ENCODE measurements at regions not wholly inside any gene's neighbourhood (a gene's known extent, or its start where the extent isn't known, plus 50 kb on each side); places are given as distances from the start of the nearest gene placed in this dataset.
"Not testable (repeated sequence)": the region's sequence is repeated elsewhere in the genome, so short reads cannot be mapped to it uniquely, and the experiment has no call there.

DNA sequence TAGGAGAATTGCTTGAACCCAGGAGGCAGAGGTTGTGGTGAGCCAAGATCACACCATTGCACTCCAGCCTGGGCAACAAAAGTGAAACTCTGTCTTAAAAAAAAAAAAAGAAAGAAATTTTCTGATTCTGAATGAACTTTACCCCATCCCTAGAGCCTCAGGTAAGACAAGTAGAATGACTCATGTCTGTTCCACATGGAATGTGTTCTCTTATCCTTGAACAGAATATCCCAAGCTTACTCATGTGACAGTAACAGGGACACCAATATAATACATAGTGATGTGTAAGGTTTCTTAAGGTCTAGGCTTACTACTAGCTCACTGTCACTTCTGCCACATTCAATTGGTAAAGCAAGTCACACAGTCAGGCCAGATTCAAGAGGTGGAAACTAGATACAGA lies 219.6 kb upstream of the BTBD3 start:
- H3K4me3 ChIP-seq (ENCODE audit: low read depth, low read length): no peak overlapping the region
- TF ChIP-seq, protein P1, sequence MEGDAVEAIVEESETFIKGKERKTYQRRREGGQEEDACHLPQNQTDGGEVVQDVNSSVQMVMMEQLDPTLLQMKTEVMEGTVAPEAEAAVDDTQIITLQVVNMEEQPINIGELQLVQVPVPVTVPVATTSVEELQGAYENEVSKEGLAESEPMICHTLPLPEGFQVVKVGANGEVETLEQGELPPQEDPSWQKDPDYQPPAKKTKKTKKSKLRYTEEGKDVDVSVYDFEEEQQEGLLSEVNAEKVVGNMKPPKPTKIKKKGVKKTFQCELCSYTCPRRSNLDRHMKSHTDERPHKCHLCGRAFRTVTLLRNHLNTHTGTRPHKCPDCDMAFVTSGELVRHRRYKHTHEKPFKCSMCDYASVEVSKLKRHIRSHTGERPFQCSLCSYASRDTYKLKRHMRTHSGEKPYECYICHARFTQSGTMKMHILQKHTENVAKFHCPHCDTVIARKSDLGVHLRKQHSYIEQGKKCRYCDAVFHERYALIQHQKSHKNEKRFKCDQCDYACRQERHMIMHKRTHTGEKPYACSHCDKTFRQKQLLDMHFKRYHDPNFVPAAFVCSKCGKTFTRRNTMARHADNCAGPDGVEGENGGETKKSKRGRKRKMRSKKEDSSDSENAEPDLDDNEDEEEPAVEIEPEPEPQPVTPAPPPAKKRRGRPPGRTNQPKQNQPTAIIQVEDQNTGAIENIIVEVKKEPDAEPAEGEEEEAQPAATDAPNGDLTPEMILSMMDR (IDR thresholded peaks at IDR 0.05; ENCODE audit: control insufficient read depth, extremely low read depth, insufficient read depth): no peak
- no peak for DNase-seq (ENCODE audit: low read depth)

DNA sequence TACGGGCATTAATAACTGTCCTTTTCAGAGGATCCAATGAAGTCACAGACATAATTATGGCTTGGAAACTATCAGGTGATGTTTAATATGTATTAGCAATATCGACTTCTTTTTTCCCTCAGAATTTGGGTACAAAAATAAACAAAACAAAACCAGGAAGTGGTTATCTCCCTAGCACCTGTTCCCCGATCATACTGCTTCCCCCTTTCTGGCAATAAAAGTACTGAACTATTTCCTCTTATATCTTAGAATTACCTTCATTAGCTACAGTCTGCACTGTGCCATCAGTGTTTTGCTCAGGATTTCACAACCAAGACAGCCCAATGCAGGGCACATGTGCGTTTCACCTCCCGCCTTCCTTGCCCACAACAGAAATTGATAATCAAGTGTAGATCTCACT lies 216.9 kb upstream of the BTBD3 start:
- TF ChIP-seq, protein P1 (IDR thresholded peaks at IDR 0.05; ENCODE audit: control insufficient read depth, extremely low read depth, insufficient read depth): no peak
- no peak overlapping the region for H3K4me3 ChIP-seq (ENCODE audit: low read depth, low read length)
- no peak for DNase-seq (ENCODE audit: low read depth)

DNA sequence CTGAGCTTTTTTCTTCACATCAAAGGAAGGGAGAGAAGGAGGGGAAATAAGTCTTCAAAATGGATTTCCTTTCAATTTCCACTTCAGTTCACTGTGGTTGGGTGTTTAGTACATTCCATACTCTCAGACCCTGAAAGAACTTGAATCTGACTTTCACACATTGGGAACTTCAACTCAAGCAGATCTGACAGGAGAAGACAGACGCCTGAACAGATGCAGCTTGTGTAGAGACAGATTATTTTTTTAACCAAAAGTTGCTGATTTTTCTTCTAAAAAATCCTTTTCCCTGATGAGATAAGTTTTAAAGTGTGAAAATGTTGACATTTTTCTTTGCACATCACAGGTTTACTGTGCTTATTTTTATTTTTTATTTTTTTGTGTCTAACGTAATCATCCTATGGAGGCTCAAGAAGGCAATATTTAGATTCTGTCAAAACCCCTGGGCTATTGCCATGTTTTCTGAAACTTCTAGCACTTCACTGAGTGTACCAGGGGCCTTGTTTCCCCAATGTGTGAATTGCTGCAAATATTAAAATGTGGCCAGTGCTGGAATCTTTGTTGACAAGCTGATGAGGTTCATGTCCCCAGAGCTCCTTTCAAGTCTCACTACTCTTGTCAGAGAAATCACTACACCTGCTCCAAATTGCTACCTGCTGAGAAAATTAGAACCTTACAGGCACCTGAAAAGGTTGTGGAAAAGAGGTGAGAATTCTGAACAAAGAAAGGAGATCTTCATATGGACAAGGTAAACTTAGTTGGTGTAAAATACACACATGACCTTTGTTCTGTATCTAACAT lies 214.8 kb upstream of the BTBD3 start:
- no peak for DNase-seq (ENCODE audit: low read depth)
- no peak overlapping the region for H3K4me3 ChIP-seq (ENCODE audit: low read depth, low read length)
- TF ChIP-seq, protein P1 (IDR thresholded peaks at IDR 0.05; ENCODE audit: control insufficient read depth, extremely low read depth, insufficient read depth): no peak

DNA sequence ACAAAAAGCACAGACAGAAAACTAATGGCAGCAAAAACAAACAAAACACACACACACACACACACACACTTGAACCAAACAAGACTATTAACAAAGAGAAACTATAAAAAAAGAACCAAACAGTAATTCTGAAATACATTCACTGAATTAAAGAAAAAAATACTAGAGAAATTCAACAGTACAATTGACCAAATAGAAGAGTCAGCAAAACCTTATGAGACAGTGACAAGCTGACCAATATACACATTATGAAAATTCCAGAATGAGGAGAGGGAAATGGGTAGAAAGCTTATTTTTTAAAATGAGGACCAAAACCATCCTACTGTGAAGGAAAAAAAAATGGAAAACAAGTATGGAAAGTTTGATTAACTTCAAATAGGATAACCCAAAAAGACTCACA lies 212.2 kb upstream of the BTBD3 start:
- TF ChIP-seq, protein P1 (IDR thresholded peaks at IDR 0.05; ENCODE audit: control insufficient read depth, extremely low read depth, insufficient read depth): no peak
- no peak overlapping the region for H3K4me3 ChIP-seq (ENCODE audit: low read depth, low read length)
- DNase-seq (ENCODE audit: low read depth): no peak

DNA sequence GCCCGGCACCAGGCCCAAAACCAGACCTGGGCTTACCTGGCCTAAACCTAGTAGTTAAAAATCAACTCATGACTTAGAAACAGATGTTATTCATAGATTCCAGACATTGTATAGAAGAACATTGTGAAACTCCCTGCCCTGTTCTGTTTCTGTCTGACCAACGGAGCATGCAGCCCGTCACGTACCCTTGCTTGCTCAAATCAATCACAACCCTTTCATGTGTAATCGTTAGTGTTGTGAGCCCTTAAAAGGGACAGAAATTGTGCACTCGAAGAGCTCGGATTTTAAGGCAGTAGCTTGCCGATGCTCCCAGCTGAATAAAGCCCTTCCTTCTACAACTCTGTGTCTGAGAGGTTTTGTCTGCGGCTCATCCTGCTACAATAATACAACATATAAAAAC lies 209.5 kb upstream of the BTBD3 start:
- not testable (repeated sequence) for H3K4me3 ChIP-seq (ENCODE audit: low read depth, low read length); DNase-seq (ENCODE audit: low read depth)

DNA sequence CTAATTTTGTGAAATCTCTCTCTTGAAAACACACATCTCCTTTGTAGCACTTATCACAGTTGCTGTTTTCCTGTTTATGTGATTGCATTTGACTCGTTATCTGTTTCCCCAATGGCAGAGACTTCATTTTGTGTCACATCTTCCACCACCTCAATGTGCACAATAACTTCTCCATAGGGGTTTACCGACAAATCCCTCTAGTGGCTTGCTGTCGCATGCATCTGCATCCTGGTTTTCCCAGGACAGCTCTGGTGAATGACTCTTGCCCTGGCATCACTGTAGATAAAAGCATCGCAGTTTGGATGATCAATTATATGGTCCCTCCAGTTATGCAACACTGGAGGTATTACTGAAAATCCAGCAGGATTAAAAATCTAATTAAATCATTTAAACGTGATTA lies 206.5 kb upstream of the BTBD3 start:
- TF ChIP-seq, protein P1 (IDR thresholded peaks at IDR 0.05; ENCODE audit: control insufficient read depth, extremely low read depth, insufficient read depth): no peak
- no peak for DNase-seq (ENCODE audit: low read depth)
- H3K4me3 ChIP-seq (ENCODE audit: low read depth, low read length): no peak overlapping the region

DNA sequence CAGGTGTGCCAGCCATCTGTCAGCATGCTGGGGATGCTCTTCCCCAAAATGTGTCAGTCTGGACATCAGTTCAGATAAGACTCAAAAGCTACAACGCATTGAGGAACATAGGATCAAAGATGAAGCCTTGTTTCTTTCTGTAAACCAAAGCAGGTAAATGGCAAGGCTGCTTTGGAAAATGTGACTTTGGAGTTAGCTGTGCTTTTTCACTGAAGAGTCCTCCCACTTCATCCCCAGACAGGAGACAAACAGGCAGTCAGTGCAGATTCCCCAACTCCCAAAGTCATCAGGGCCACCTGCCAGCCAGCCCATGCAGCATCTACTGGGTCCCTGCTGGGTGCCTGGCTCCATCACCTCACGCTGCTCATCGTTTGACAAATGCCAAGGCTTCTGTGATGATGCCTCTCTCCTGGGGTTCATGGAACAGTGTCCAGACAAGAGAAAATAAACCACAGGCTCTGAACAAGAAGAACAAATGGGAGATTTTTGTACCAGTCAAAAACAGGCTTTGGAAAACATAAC lies 205.0 kb upstream of the BTBD3 start:
- TF ChIP-seq, protein P1 (IDR thresholded peaks at IDR 0.05; ENCODE audit: control insufficient read depth, extremely low read depth, insufficient read depth): no peak
- no peak for DNase-seq (ENCODE audit: low read depth)
- H3K4me3 ChIP-seq (ENCODE audit: low read depth, low read length): no peak overlapping the region

All from LNCaP clone FGC (cell line).